ENCODE measurements at regions not wholly inside any gene's neighbourhood (a gene's known extent, or its start where the extent isn't known, plus 50 kb on each side); places are given as distances from the start of the nearest gene placed in this dataset.

DNA sequence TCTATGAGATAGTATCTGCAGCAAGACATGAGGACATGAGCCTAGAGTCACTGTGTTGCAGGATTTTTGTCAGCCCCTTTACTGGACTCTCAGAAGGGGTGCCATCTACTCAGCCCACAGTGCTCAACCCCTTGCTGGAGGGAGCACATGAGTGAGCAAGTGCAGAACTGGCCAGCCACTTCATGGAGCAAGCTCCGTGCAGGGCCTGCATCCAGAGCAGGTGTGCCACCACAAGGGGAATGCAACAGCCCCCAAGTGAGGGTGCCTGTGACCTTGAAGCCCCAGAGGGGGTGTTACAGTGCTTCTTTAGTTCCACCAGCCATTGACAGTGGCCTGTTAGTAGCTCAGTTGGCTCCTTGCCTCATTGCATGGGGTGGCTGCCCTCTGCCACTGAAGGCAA lies 649.7 kb downstream of the PLPP3 start:
- DNase-seq (ENCODE audit: low read depth), result no peak

DNA sequence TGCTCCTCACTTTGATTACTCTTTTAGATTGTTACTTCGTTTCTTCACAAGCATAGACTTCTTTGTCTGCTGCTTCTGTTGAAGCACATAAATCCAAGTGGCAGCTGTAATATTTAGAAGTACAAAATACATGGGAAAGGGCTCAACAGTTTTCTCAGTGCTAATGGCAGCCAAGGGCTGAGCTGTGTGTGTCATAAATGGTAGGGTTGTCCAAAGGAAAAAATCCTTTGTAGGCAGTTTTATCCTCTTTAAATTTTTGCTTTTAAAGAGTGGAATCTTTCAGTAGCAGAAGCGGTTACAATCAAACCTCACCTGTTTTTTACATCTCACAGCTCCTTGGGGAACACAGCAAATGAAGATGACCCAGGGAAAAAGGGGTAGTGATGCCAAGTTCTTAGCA lies 650.8 kb downstream of the PLPP3 start:
- no peak for DNase-seq (ENCODE audit: low read depth)

DNA sequence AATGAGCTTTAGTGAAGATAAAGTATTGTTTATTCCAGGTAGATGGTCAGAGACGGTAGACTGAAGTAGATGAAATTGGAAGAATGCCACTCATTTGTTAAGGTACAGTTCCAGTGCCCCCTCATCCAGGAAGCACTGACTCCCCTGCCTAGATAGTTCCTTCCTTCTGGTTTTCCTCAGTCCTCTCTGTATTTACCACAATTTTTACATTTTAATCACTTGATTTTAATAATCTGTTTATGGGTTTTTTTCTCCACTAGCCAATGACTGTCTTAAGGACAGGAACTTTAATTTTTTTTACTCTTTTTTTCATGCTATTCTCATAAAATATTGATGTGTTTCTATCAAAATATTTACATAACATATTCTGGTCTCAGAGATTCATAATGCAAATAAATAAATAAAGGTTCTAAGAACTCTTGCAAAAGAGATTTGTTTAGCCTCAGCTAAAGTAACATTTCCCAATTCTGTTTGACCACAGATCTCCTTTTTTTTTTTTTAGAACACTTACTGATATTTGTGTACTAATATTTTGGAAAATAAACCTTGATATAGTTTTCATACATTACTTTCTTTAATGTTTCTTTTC lies 651.6 kb downstream of the PLPP3 start:
- no peak for DNase-seq (ENCODE audit: low read depth)

GRCh38 chr1:55926906-55927471 lies 652.4 kb downstream of the PLPP3 start:
- no peak for DNase-seq (ENCODE audit: low read depth)

- no peak for DNase-seq (ENCODE audit: low read depth)
Measured at GRCh38 chr1:55916907-55917306, 662.5 kb downstream of the PLPP3 start.

GRCh38 chr1:55916481-55916880 lies 662.9 kb downstream of the PLPP3 start:
- DNase-seq (ENCODE audit: low read depth), result no peak

- DNase-seq (ENCODE audit: low read depth), result no peak
Measured at GRCh38 chr1:55913565-55913964, 665.8 kb downstream of the PLPP3 start.

GRCh38 chr1:55912438-55912837 lies 666.9 kb downstream of the PLPP3 start:
- no peak for DNase-seq (ENCODE audit: low read depth)

GRCh38 chr1:55904541-55904940 lies 674.8 kb downstream of the PLPP3 start:
- DNase-seq (ENCODE audit: low read depth), result no peak

- DNase-seq (ENCODE audit: low read depth), result no peak
Measured at GRCh38 chr1:55898181-55898580, 681.2 kb downstream of the PLPP3 start.

- DNase-seq (ENCODE audit: low read depth), result no peak
Measured at GRCh38 chr1:55896210-55896609, 681.0 kb upstream of the USP24 start.

DNA sequence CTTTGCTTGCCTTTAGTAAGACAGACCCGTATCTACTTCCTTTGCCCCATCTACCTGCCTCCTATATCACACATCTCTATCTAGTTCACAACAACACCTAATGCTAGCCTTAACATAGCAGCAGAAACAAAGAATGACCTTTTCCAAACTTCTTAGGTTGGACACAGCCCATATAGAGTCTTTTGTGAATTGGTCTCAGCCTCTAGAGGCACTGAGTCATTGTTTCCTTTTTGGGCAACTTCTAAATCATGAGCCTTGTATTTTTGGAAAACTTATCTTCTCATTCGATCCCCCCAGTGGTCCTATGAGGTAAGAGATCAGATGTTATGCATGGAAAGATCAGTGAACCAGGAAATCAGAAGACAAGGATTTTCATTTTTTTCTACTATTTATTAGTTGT lies 679.4 kb upstream of the USP24 start:
- DNase-seq (ENCODE audit: low read depth), result no peak

GRCh38 chr1:55893155-55893554 lies 678.0 kb upstream of the USP24 start:
- DNase-seq (ENCODE audit: low read depth), result no peak

GRCh38 chr1:55888685-55889317 lies 673.6 kb upstream of the USP24 start:
- no peak for DNase-seq (ENCODE audit: low read depth)

DNA sequence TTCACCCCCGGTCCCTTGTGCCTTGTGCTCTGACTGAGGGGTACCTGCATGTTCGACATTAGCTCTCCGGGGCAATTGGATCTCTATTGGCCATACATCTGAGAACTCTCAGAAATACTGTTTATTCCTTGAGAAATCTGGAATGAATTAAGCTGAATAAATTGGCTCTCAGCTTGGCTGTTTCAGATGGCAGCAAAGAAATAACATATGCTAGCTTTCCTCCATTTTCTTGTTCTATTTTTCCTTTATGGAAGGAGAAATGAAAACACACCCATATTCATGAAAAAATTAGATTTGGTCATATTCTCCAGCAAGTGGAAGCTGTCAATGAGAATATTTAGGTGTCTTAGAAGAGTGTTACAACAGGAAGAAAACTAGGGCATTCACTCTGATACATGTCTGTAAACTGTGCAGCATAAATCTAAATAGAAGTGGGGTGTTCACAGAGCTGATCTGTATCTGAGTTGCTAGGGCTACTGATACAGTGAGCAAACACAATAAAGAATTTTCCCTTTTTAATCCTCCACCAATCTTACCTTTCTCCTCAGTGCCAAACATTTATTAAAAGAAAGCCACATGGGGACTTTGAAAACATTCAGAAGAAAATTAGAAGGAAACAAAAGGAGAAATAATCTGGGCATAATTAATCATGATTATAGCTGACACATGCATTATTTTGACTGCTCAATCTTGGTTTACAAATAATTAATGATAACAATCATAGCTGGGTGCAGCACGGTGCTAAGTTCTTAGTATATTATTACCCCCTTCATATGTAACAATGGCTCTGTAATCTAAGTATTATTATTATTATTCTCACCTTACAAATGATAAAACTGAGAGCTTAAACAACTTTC lies 671.9 kb upstream of the USP24 start:
- no peak for DNase-seq (ENCODE audit: low read depth)

GRCh38 chr1:55885619-55886018 lies 670.5 kb upstream of the USP24 start:
- DNase-seq (ENCODE audit: low read depth), result no peak

DNA sequence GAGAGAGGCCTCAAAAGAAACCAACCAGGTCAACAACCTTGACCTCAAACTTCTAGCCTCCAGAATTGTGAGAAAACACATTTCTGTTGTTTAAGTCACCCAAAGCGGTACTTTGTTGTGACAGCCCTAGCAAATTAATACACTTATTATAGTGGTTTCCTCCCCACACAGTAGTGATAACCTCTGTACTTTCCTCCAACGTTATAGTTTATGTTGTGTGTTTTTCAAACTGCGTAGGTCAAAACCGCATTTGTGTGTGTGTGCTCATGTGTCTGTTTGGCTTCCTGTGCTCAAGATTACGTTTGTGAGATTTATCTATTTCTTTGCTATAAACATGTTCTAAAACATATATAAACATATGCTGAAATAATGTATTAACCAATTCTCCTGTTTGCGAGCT lies 667.8 kb upstream of the USP24 start:
- no peak for DNase-seq (ENCODE audit: low read depth)

- DNase-seq (ENCODE audit: low read depth), result no peak
Measured at GRCh38 chr1:55879346-55879745, 664.2 kb upstream of the USP24 start.

DNA sequence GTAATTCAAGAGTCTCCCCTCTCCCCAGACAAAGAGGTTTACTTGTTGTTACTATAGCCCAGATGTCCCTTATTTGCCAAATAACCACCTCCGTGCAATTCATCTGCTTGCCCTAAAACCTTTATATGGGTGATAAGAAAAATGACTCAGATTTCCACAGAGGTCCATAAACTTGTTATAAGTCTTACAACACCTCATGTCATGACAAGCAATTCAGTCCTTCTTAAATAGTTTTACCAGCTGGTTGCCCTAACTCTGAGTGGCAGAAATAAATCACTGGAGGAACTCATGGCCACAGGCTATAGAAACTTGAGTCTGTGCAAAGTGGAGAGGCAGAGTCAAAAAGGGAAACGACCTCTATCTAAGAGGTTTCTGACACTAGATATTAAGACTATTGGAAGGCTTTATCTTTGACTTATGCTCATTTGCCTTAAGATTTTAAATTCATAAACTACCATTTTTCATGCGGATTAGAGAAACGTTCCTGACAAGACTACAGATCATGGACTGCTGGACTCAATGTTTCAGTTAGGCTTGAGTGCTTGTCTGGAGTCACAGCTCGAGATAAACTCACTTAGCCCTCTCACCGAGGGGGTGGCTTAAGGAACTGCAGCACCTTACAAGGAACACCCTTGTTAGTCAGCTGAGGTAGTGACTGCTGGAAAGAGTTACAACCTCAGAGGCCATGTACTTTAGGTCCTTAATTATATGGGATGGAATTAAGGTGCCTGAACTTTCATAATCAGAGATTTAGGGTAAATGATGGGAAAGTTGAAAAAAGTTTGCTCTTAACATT lies 662.5 kb upstream of the USP24 start:
- no peak for DNase-seq (ENCODE audit: low read depth)

DNA sequence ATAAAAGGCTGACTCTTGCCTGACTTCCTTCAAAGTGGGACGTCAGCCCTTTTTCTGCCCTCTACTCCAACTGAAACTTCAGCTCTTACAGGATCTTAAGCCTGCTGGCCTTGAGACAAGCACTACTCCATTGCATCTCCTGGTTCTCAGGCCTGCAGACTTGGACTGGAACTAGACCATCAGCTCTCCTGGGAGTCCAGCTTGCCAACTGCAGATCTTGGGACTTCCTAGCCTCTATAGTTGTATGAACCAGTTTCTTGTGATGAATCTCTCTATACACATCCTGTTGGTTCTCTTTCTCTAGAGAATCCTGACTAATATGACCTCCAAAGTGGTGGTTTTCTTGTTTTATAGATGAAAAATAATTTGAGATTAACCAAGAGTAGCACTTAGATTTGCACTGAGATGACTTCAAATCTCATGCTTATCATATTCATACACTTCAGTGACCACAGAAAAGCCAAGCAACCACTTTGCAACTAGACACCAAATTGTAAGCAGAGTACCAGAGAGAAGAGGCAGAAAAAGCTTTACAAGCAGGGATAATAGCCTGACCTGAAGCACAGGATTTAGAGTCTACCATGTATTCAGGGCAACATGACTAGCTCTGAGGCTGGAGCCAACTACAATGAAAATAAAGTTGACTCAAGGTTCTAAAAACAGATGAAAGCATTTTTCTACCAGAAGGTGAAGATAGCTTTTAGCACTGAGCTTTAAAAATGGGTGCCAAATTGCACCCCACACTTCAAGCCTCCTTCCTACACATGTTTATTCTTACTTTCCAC lies 661.3 kb upstream of the USP24 start:
- DNase-seq (ENCODE audit: low read depth), result no peak

DNA sequence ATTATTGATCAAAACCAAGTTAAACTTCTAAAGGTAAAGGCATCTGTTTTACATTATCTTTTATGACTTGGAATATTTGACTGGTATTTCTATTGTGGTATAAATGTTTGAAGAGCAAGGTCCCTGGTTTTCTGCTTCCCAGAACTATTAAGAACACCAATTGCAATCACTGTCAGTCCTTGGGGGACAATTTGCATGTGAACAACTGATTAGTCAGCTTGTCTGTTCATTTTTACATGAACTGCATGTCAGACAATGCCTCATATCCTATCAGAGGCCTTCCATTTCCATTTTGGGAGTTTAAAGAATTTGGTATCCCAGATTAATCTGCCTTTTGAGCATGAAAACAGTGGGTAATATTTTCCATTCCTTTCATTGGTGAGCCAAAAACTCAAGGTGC lies 654.9 kb upstream of the USP24 start:
- DNase-seq (ENCODE audit: low read depth), result no peak
